KMS-11 (cell line): ENCODE measurements at regions not wholly inside any gene's neighbourhood (a gene's known extent, or its start where the extent isn't known, plus 50 kb on each side); places are given as distances from the start of the nearest gene placed in this dataset.

Experiments used
- H2AFZ ChIP-seq: fragments of 200-600 bp; sonication (generic); 2 replicates; pipeline ENCODE4 v1.6.1; 2016; ENCODE audit warnings: antibody characterized with exemption, mixed run types, low read depth
- H3K27ac ChIP-seq: fragments of 200-600 bp; sonication (generic); 2 replicates; pipeline ENCODE4 v1.6.1; 2016; ENCODE audit warnings: mild to moderate bottlenecking, mixed run types
- H3K27me3 ChIP-seq: fragments of 200-600 bp; sonication (generic); 2 replicates; pipeline ENCODE4 v1.6.1; 2017; ENCODE audit warnings: mild to moderate bottlenecking, low read depth, mixed run types, moderate library complexity; ENCODE audit not compliant: insufficient read depth
- H3K36me3 ChIP-seq: fragments of 200-600 bp; sonication (generic); 2 replicates; pipeline ENCODE4 v1.6.1; 2017; ENCODE audit warnings: mild to moderate bottlenecking, mixed run types; ENCODE audit not compliant: insufficient read depth
- H3K4me1 ChIP-seq: fragments of 200-600 bp; sonication (generic); 2 replicates; pipeline ENCODE4 v1.6.1; 2016; ENCODE audit warnings: mild to moderate bottlenecking, low read depth, mixed run types; ENCODE audit not compliant: poor library complexity, severe bottlenecking
- H3K4me2 ChIP-seq: fragments of 200-600 bp; sonication (generic); 2 replicates; pipeline ENCODE4 v1.7.0; 2016; ENCODE audit warnings: mild to moderate bottlenecking, mixed run types
- H3K4me3 ChIP-seq: fragments of 200-600 bp; sonication (generic); IDR thresholded peaks from 2 replicates; pipeline ENCODE4 v1.6.1; 2017; ENCODE audit warnings: low read depth, low read length, mixed read lengths; ENCODE audit not compliant: insufficient read depth
- H3K79me2 ChIP-seq: fragments of 200-600 bp; sonication (generic); 2 replicates; pipeline ENCODE4 v1.6.1; 2016; ENCODE audit warnings: low read depth, mixed run types; ENCODE audit not compliant: insufficient read depth
- H3K9ac ChIP-seq: fragments of 200-600 bp; sonication (generic); 2 replicates; pipeline ENCODE4 v1.6.1; 2016; ENCODE audit warnings: mild to moderate bottlenecking, mixed run types
- H4K20me1 ChIP-seq: fragments of 200-600 bp; sonication (generic); 2 replicates; pipeline ENCODE4 v1.6.1; 2016; ENCODE audit warnings: mild to moderate bottlenecking, mixed run types; ENCODE audit not compliant: insufficient read depth
- TF ChIP-seq, protein P1 (sequence below): fragments of 200-600 bp; sonication (generic); conservative IDR thresholded peaks from 2 replicates; pipeline ENCODE4 v1.6.1; 2017; ENCODE audit warnings: low read depth, mild to moderate bottlenecking, antibody characterized with exemption, low read length, moderate library complexity, mixed read lengths

DNA sequence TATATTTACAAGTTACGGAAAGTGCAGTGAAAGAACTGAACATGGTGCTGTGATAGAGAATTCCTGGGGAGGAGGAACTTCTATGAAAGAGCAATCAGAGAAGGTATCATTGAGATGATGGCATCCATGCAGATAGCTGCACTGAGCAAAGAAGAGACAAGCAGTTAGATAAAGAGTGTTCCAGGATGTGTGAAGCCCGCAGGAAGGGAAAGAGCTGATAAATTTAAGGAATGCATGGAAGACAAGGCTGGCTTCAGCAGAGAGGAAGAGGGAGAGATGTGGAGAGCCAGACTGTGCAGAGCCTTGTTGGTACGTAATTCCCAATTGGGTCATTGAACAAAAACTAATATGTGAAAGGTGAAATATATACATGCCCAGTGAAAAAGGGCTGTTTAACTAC lies 538.9 kb downstream of the INHBA start:
- Histone ChIP-seq H3K9ac (no peak overlapping the region), H3K4me2 (no peak overlapping the region), H4K20me1 (no peaks in the 10 kb centered on the region), H3K27ac (no peak overlapping the region), H2AFZ (no peak overlapping the region), H3K4me3 (no peak overlapping the region), H3K27me3 (no peaks in the 10 kb centered on the region), H3K36me3 (no peaks in the 10 kb centered on the region), H3K4me1 (no peaks in the 10 kb centered on the region), H3K79me2 (no peaks in the 10 kb centered on the region)
- TF ChIP-seq, protein P1, sequence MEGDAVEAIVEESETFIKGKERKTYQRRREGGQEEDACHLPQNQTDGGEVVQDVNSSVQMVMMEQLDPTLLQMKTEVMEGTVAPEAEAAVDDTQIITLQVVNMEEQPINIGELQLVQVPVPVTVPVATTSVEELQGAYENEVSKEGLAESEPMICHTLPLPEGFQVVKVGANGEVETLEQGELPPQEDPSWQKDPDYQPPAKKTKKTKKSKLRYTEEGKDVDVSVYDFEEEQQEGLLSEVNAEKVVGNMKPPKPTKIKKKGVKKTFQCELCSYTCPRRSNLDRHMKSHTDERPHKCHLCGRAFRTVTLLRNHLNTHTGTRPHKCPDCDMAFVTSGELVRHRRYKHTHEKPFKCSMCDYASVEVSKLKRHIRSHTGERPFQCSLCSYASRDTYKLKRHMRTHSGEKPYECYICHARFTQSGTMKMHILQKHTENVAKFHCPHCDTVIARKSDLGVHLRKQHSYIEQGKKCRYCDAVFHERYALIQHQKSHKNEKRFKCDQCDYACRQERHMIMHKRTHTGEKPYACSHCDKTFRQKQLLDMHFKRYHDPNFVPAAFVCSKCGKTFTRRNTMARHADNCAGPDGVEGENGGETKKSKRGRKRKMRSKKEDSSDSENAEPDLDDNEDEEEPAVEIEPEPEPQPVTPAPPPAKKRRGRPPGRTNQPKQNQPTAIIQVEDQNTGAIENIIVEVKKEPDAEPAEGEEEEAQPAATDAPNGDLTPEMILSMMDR, result no peak

DNA sequence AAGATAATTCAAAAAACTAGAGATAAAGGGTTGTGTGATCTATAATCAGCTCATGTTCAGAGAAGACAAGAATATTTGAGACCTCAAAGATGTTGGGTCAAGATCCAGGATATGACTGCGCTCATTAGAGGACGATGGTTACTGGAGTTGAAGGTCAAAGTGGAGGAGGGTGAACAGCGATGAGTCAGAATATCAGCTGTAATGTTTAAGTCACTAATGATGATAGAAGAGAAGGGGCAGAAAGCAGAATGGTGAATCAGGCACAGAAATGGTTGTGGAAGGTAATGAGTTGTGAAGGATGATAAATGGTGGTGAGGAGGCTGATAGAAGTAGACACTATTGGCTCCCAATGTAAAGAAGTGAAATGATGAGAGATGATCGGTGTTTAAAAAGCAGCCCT lies 540.3 kb downstream of the INHBA start:
- Histone ChIP-seq H3K4me1 (no peaks in the 10 kb centered on the region), H3K4me3 (no peak overlapping the region), H3K79me2 (no peaks in the 10 kb centered on the region), H3K9ac (no peak overlapping the region), H3K36me3 (no peaks in the 10 kb centered on the region), H4K20me1 (no peaks in the 10 kb centered on the region), H3K27ac (no peak overlapping the region), H2AFZ (no peak overlapping the region), H3K27me3 (no peaks in the 10 kb centered on the region), H3K4me2 (no peak overlapping the region)
- TF ChIP-seq, protein P1, result no peak

DNA sequence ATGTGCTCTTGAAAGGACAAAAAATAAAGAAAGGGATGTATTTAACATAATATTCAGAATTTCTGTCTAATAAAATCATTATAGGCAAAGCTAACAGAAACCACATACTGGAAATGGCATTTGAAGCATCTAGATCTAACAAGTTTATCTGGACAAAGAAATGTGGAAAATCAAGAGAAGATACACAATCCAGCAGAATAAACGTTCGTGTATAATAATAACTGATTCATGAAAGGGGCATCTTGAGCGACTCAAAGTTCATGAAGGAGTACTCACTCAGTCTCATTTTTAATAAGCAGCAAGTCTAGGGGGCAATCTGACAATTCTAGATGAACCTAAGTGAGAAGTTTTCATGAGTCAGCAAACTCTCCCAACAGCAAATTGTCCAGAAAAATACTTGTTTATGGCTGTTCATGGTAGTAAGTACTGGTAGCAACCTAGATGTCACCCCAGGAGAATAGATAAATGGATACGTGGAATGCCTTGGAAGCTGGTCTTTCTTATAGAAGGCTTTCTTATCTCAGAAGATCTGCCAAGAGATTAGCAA lies 541.8 kb downstream of the INHBA start:
- H2AFZ ChIP-seq, result no peak overlapping the region
- no peak overlapping the region for H3K4me2 ChIP-seq
- no peaks in the 10 kb centered on the region for H3K36me3 ChIP-seq
- TF ChIP-seq, protein P1, result no peak
- no peaks in the 10 kb centered on the region for H4K20me1 ChIP-seq
- no peak overlapping the region for H3K27ac ChIP-seq
- no peaks in the 10 kb centered on the region for H3K27me3 ChIP-seq
- H3K4me3 ChIP-seq, result no peak overlapping the region
- H3K9ac ChIP-seq, result no peak overlapping the region
- no peaks in the 10 kb centered on the region for H3K4me1 ChIP-seq
- no peaks in the 10 kb centered on the region for H3K79me2 ChIP-seq

GRCh38 chr7:41156268-41156667 lies 546.6 kb downstream of the INHBA start:
- Histone ChIP-seq H3K9ac (no peak overlapping the region), H3K4me3 (no peak overlapping the region)

More at GRCh38 chr7:41156268-41156667, 546.6 kb downstream of the INHBA start:
- TF ChIP-seq, protein P1, result no peak
- H4K20me1 ChIP-seq, result no peaks in the 10 kb centered on the region
- no peak overlapping the region for H2AFZ ChIP-seq
- H3K4me1 ChIP-seq, result no peaks in the 10 kb centered on the region
- no peak overlapping the region for H3K27ac ChIP-seq
- no peak overlapping the region for H3K4me2 ChIP-seq
- no peaks in the 10 kb centered on the region for H3K79me2 ChIP-seq
- no peaks in the 10 kb centered on the region for H3K27me3 ChIP-seq
- H3K36me3 ChIP-seq, result no peaks in the 10 kb centered on the region
